Activated naive CD8-positive, alpha-beta T cell treated with anti-CD3 and anti-CD28 coated beads, Interleukin-2, amount 10 ng/mL, durations not matched to agents 7 days and 5 days (primary cell): ENCODE measurements at regions not wholly inside any gene's neighbourhood (a gene's known extent, or its start where the extent isn't known, plus 50 kb on each side); places are given as distances from the start of the nearest gene placed in this dataset.
"Not testable (repeated sequence)": the region's sequence is repeated elsewhere in the genome, so short reads cannot be mapped to it uniquely, and the experiment has no call there.

Source experiments
- ATAC-seq: fragments of 150-1000 bp; cut with Tn5 transposase; one replicate; pipeline ENCODE4 v1.10.0; 2021; ENCODE audit warnings: low read depth, moderate library complexity
- POLR2A ChIA-PET: fragments of 350-600 bp; sonication (Branson Sonifier 250); formaldehyde crosslinking; loops from one replicate; lab custom pipeline; 2021; ENCODE audit warnings: antibody characterized with exemption; lab: Charles Lee
- DNase-seq: peaks from one replicate; pipeline ENCODE4 v3.0.0; 2021
- H3K27ac Mint-ChIP-seq: one replicate; pipeline ENCODE4 v1.8.0; 2022; ENCODE audit warnings: mild to moderate bottlenecking, mixed read lengths
- H3K27me3 Mint-ChIP-seq: one replicate; pipeline ENCODE4 v1.8.0; 2022; ENCODE audit warnings: mild to moderate bottlenecking, moderate library complexity, mixed read lengths
- H3K36me3 Mint-ChIP-seq: one replicate; pipeline ENCODE4 v1.8.0; 2021; ENCODE audit warnings: mild to moderate bottlenecking, mixed read lengths
- H3K4me1 Mint-ChIP-seq: one replicate; pipeline ENCODE4 v1.8.0; 2021; ENCODE audit warnings: mixed read lengths
- H3K4me3 Mint-ChIP-seq: one replicate; pipeline ENCODE4 v1.8.0; 2022; ENCODE audit warnings: mild to moderate bottlenecking, moderate library complexity, mixed read lengths
- H3K9me3 Mint-ChIP-seq: one replicate; pipeline ENCODE4 v1.8.0; 2021; ENCODE audit warnings: mixed read lengths

DNA sequence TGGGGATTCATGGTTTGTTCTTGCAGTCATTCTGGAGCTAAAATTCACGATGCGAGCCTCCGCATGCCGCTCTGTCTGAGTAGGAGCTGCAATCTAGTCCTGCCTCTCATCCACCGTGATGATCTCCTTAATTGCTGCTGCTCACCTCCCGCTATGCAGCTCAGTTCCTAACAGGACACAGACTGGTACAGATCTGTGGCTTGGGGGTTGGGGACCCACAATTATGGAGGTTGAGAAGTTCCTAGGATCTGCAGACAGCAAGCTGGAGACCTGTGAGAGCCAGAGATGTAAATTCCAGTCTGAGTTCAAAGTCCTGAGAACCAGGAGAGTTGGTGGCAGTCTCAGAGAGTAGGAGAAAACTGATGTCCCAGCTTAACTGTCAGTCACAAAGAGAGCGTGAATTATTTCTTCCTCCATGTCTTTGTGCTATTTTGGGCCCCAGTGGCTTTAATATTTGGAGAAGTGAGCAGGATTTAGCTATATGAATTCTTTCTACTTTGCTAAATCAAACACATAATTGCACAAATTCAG is 378.7 kb upstream of the MAN1A1 start:
- no peak overlapping the region for H3K27ac Mint-ChIP-seq
- DNase-seq, result no peak
- no peak for ATAC-seq
- H3K9me3 Mint-ChIP-seq, result no peaks in the 10 kb centered on the region
- POLR2A ChIA-PET, result no interaction called here
- H3K27me3 Mint-ChIP-seq, result peaks cover 12% of the 10 kb centered on the region
- H3K4me3 Mint-ChIP-seq, result no peak overlapping the region
- H3K4me1 Mint-ChIP-seq, result peaks cover 4% of the 10 kb centered on the region
- H3K36me3 Mint-ChIP-seq, result no peaks in the 10 kb centered on the region

DNA sequence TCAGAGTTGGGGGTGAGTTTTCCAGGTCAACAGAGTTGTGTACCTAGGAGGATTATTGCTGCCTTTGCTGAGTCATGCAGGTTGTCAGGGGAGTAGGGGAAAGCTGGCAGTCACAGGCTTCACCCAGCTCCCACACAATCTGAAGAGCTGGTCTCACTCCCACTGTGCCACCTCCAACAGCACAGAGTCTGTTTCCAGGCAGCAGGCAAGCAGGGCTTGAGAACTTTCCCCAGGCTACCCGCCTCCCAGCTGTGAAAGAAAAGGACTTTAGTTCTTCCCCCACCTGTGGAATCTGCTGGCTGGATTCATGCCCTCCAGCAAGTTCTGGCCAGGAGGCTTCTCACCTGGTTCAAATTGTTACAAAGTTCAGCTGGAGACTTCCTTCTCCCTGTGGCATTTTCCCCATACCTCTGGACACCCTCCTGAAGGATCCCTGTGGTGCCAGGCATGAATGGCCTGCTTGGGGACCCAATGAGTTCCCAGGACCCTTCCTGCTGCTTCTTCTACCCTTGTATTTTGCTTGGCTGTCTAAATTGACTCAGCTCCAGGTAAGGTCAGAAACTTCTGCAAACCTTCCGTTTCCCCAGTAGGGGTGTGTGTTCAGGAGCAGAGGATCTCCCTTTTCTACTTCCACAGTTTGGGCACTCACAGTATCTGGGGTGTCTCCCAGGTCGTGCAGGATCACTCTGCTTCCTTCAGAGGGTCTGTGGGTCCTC is 378.1 kb upstream of the MAN1A1 start:
- Mint-ChIP-seq H3K9me3 (no peaks in the 10 kb centered on the region), H3K4me3 (no peak overlapping the region), H3K36me3 (no peaks in the 10 kb centered on the region), H3K27me3 (peaks cover 14% of the 10 kb centered on the region), H3K4me1 (peaks cover 4% of the 10 kb centered on the region), H3K27ac (no peak overlapping the region)
- no peak for ATAC-seq
- POLR2A ChIA-PET, result no interaction called here
- DNase-seq, result no peak

- H3K4me3 Mint-ChIP-seq, H3K27ac Mint-ChIP-seq, H3K4me1 Mint-ChIP-seq, H3K9me3 Mint-ChIP-seq, DNase-seq, H3K36me3 Mint-ChIP-seq, ATAC-seq: not testable (repeated sequence)
- H3K27me3 Mint-ChIP-seq, result peaks cover 14% of the 10 kb centered on the region
- POLR2A ChIA-PET, result interaction anchor here (0.7 kb wide), 1 partner anchor 1515 kb away, joined by 3 read pairs; no protein-coding TSS in a partner anchor
These were observed 377.4 kb upstream of the MAN1A1 start for GRCh38 chr6:119726912-119727311.

- POLR2A ChIA-PET, result interaction anchor here (0.7 kb wide), 1 partner anchor 1514 kb away, joined by 3 read pairs; no protein-coding TSS in a partner anchor
- ATAC-seq (no peak), DNase-seq (no peak)
- Mint-ChIP-seq H3K27me3 (peaks cover 14% of the 10 kb centered on the region), H3K27ac (no peak overlapping the region), H3K36me3 (no peaks in the 10 kb centered on the region), H3K4me1 (peaks cover 4% of the 10 kb centered on the region), H3K4me3 (no peak overlapping the region), H3K9me3 (no peaks in the 10 kb centered on the region)
These were observed 376.5 kb upstream of the MAN1A1 start for GRCh38 chr6:119726086-119726485.

DNA sequence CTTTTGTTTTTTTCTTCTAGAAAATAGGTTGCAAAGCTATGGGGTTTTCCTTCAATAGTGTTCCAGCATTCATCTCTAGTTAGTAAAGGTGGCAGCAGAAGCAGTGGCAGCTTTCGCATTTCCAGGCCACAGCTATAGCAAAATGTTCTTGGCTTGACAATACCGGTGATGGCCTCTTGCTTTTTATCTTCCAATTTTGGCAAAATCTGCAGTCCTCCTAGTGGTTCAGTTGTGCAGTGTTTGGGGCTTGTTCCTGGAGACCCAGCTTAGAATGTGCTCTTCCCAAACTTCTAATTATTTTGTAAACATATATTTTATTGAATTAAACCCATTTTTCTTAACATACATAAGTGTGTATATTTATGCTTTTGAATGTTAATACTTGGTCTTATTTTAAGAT is 370.6 kb upstream of the MAN1A1 start:
- no peaks in the 10 kb centered on the region for H3K36me3 Mint-ChIP-seq
- peaks cover 1% of the 10 kb centered on the region for H3K4me1 Mint-ChIP-seq
- POLR2A ChIA-PET, result no interaction called here
- no peak overlapping the region for H3K4me3 Mint-ChIP-seq
- peaks cover 11% of the 10 kb centered on the region for H3K27me3 Mint-ChIP-seq
- ATAC-seq (no peak), DNase-seq (no peak)
- H3K9me3 Mint-ChIP-seq, result no peaks in the 10 kb centered on the region
- no peak overlapping the region for H3K27ac Mint-ChIP-seq

DNA sequence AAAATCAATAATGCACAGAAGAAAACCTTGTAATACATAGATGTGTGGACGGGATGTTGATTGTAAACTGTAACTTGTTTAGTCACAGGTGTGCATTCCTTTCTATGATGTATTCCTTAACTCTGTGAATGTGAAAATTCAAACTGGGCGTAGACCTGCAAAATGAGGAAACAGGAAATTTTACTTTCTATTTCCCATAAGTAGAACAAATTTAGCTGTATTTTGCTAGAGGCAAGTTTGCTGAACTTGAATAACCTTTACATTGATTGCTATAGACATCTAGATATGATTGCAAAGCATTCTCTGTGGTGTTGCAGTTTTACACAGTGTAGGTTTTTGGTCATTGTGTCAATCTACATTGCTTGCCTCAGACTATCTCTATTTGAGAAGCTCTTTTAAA is 368.4 kb upstream of the MAN1A1 start:
- DNase-seq, result no peak
- H3K27ac Mint-ChIP-seq, result no peak overlapping the region
- no peaks in the 10 kb centered on the region for H3K9me3 Mint-ChIP-seq
- ATAC-seq, result no peak
- POLR2A ChIA-PET, result no interaction called here
- H3K27me3 Mint-ChIP-seq, result no peaks in the 10 kb centered on the region
- H3K36me3 Mint-ChIP-seq, result no peaks in the 10 kb centered on the region
- H3K4me1 Mint-ChIP-seq, result no peaks in the 10 kb centered on the region
- no peak overlapping the region for H3K4me3 Mint-ChIP-seq

- no peak for DNase-seq
- POLR2A ChIA-PET, result no interaction called here
- ATAC-seq, result no peak
- H3K36me3 Mint-ChIP-seq, result no peaks in the 10 kb centered on the region
- H3K4me3 Mint-ChIP-seq, result no peak overlapping the region
- no peaks in the 10 kb centered on the region for H3K4me1 Mint-ChIP-seq
- no peaks in the 10 kb centered on the region for H3K27me3 Mint-ChIP-seq
- no peaks in the 10 kb centered on the region for H3K9me3 Mint-ChIP-seq
- H3K27ac Mint-ChIP-seq, result no peak overlapping the region
These were observed 367.2 kb upstream of the MAN1A1 start for GRCh38 chr6:119716668-119717270.

GRCh38 chr6:119713903-119714302 is 364.3 kb upstream of the MAN1A1 start:
- POLR2A ChIA-PET, result no interaction called here
- Mint-ChIP-seq H3K4me3 (no peak overlapping the region), H3K27ac (no peak overlapping the region), H3K4me1 (no peaks in the 10 kb centered on the region), H3K9me3 (no peaks in the 10 kb centered on the region), H3K36me3 (no peaks in the 10 kb centered on the region), H3K27me3 (no peaks in the 10 kb centered on the region)
- DNase-seq (no peak), ATAC-seq (no peak)

- Mint-ChIP-seq H3K27ac (no peak overlapping the region), H3K9me3 (no peaks in the 10 kb centered on the region)
- ATAC-seq, result no peak
These were observed 337.1 kb upstream of the MAN1A1 start for GRCh38 chr6:119686644-119687043.

DNA sequence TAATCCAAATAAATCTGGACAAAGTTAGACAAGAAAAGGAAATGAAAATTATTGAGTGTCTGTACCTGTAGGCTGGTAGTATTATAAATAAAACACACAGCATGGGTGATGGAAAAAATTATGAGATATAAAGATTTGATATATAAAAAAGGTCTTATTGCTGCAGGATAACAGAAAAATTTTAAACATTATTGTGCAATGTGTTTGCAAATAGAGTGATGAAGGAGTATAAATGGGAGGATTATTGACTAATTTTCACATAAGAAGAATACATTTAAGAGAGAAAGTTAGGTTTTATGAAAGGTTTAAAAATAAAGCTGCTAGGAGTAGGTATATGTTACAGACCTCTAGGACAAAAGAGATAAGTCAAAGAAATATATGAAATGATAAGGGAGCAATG is 336.7 kb upstream of the MAN1A1 start:
- no peaks in the 10 kb centered on the region for H3K36me3 Mint-ChIP-seq
- H3K9me3 Mint-ChIP-seq, result no peaks in the 10 kb centered on the region
- H3K4me3 Mint-ChIP-seq, result no peak overlapping the region
- no peak for DNase-seq
- H3K27me3 Mint-ChIP-seq, result peaks cover 3% of the 10 kb centered on the region
- ATAC-seq, result no peak
- no peak overlapping the region for H3K27ac Mint-ChIP-seq
- no peaks in the 10 kb centered on the region for H3K4me1 Mint-ChIP-seq
- POLR2A ChIA-PET, result no interaction called here

More at GRCh38 chr6:119686644-119687043, 337.1 kb upstream of the MAN1A1 start:
- H3K4me1 Mint-ChIP-seq, result no peaks in the 10 kb centered on the region
- no peak for DNase-seq
- peaks cover 5% of the 10 kb centered on the region for H3K27me3 Mint-ChIP-seq
- POLR2A ChIA-PET, result no interaction called here
- H3K4me3 Mint-ChIP-seq, result no peak overlapping the region
- H3K36me3 Mint-ChIP-seq, result no peaks in the 10 kb centered on the region

DNA sequence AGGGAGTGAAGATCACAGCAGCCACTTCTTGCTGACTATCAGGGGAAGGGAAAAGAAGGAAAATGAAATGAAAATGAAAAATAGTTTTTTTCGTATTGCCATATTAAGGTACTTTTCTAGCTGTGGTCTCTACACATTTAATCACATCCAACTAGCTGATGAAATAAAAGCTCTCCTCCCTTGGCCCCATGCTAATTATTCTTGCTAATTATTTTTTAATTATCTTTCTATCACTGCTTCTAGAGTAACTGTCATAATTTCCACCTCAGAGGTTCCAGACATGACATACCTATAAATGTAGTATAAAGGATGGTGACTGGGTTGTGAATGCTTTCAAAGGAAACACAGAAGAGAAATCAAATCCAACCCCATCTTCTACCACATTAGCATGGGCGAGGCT is 334.1 kb upstream of the MAN1A1 start:
- POLR2A ChIA-PET, result no interaction called here
- H3K36me3 Mint-ChIP-seq, result no peaks in the 10 kb centered on the region
- DNase-seq (no peak), ATAC-seq (no peak)
- no peaks in the 10 kb centered on the region for H3K9me3 Mint-ChIP-seq
- no peak overlapping the region for H3K4me3 Mint-ChIP-seq
- H3K27me3 Mint-ChIP-seq, result peaks cover 2% of the 10 kb centered on the region
- H3K4me1 Mint-ChIP-seq, result no peaks in the 10 kb centered on the region
- no peak overlapping the region for H3K27ac Mint-ChIP-seq

- peaks cover 2% of the 10 kb centered on the region for H3K27me3 Mint-ChIP-seq
- POLR2A ChIA-PET, result no interaction called here
- ATAC-seq, result no peak
These were observed 333.5 kb upstream of the MAN1A1 start for GRCh38 chr6:119683031-119683430.

GRCh38 chr6:119678961-119679360 is 329.4 kb upstream of the MAN1A1 start:
- POLR2A ChIA-PET, result no interaction called here
- H3K27ac Mint-ChIP-seq, result no peak overlapping the region
- ATAC-seq (no peak), DNase-seq (no peak)
- H3K4me3 Mint-ChIP-seq, result no peak overlapping the region
- no peaks in the 10 kb centered on the region for H3K4me1 Mint-ChIP-seq
- peaks cover 7% of the 10 kb centered on the region for H3K27me3 Mint-ChIP-seq
- no peaks in the 10 kb centered on the region for H3K36me3 Mint-ChIP-seq
- H3K9me3 Mint-ChIP-seq, result no peaks in the 10 kb centered on the region

More at GRCh38 chr6:119683031-119683430, 333.5 kb upstream of the MAN1A1 start:
- no peak for DNase-seq
- Mint-ChIP-seq H3K4me1 (no peaks in the 10 kb centered on the region), H3K27ac (no peak overlapping the region), H3K4me3 (no peak overlapping the region), H3K36me3 (no peaks in the 10 kb centered on the region), H3K9me3 (no peaks in the 10 kb centered on the region)

DNA sequence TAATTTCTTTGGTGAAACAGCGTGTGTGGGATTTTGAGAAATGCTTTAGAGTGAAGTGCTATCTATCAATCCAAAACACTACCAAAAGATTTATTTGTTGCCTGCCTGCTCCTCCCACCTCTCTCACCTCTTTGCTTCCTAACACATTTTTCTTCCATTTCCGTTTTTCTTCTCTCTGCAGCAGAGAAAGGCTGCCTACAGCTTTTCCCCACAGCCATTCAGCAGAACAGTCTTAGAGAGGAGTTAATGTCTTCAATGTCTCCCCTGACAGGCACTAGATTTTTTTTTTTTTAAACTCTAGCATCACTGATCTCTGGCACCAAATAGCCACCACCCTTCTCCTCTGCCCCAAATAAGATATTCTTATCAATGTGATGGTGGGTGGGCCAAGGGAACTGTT is 327.8 kb upstream of the MAN1A1 start:
- ATAC-seq, result no peak
- Mint-ChIP-seq H3K4me3 (no peak overlapping the region), H3K36me3 (no peaks in the 10 kb centered on the region), H3K9me3 (no peaks in the 10 kb centered on the region), H3K4me1 (no peaks in the 10 kb centered on the region), H3K27ac (no peak overlapping the region), H3K27me3 (peaks cover 7% of the 10 kb centered on the region)
- POLR2A ChIA-PET, result no interaction called here
- DNase-seq, result no peak
